HG03175 (cell line): ENCODE measurements at regions not wholly inside any gene's neighbourhood (a gene's known extent, or its start where the extent isn't known, plus 50 kb on each side); places are given as distances from the start of the nearest gene placed in this dataset.

Source experiments
- ATAC-seq: cut with Tn5 transposase; IDR thresholded peaks from one replicate; pipeline ENCODE4 v1.9.1; 2021; ENCODE audit warnings: mild to moderate bottlenecking, moderate library complexity; ENCODE audit not compliant: unreplicated experiment

GRCh38 chr5:36355516-36355915 lies 53.8 kb upstream of the RANBP3L start:
- ATAC-seq: no peak

DNA sequence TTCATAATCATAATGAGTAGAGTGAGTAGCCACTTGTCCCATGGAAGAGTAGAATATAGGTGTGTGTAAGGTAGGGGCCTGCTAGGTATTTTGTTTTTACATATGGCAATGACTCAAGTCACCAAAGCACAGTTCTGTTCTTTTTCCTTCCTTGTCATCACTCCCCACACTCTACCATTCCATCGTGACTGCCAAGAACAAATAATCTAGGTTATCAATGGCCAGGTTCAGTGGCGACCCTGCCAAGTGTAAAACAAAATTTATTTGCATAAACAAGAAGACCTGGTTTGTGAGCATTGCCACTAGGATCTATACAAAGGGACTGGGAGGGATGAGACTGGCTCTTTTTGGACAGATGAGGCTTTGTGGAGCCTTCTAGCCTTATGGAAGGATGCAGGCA lies 55.2 kb upstream of the RANBP3L start:
- no peak for ATAC-seq

DNA sequence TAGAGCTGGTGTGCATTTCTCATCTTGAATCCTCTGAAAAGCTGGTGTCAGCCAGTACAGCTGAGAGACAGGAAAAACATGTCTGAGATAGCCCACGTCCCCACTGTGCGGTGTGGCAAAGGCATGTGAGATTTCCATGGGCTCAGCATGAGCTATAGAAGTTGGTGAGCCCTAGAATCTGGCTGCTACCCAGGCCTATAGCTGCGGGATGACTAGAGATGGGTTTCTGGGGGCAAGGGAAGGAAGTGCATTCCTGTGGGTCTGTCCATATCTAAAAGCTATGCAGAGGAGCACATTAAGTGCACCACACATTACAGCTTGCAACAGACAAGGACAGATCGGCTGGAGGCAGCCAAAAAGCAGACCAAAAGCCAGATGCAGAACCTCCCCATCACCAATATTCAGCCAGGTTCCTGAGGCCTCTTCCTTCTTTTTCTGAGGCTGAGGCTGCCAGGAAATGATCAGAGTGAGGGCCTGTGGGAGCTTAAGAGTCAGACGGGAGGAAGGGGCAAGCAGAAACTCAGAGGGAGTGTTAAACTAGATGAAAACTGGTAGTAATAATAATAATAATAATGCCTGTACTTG lies 55.8 kb upstream of the RANBP3L start:
- ATAC-seq: no peak

GRCh38 chr5:36359267-36359666 lies 57.6 kb upstream of the RANBP3L start:
- ATAC-seq: no peak

- no peak for ATAC-seq
These were observed 58.6 kb upstream of the RANBP3L start for GRCh38 chr5:36360307-36360706.

- no peak for ATAC-seq
These were observed 61.4 kb upstream of the RANBP3L start for GRCh38 chr5:36363101-36363500.

- no peak for ATAC-seq
These were observed 62.0 kb upstream of the RANBP3L start for GRCh38 chr5:36363744-36364143.

- ATAC-seq: no peak
These were observed 62.8 kb upstream of the RANBP3L start for GRCh38 chr5:36364473-36364872.

- no peak for ATAC-seq
These were observed 64.2 kb upstream of the RANBP3L start for GRCh38 chr5:36365896-36366295.

- no peak for ATAC-seq
These were observed 65.2 kb upstream of the RANBP3L start for GRCh38 chr5:36366883-36367282.

- ATAC-seq: no peak
These were observed 65.8 kb upstream of the RANBP3L start for GRCh38 chr5:36367524-36367923.

DNA sequence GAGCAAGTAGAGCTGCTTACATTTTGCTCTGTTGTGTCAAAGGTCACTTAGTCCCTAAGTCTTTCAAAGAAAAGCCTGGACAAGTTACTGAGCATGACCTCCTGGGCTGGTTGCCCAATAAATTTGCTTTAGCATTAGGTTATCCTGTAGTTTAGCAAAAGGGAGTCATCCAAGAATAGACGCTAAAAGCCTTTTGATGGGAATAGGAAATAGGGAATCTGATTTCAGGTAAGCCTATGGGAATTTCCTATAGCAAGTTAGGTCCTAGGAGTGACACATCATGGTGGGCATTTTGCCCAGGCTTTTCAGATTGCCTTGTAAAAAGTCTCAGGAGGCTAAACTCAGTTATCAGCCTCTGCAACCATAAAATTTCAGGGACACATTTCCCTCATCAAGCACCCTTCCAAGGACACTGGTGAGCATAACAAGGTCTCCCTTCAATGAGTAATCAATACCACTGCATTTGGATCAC lies 67.6 kb upstream of the RANBP3L start:
- ATAC-seq: no peak

DNA sequence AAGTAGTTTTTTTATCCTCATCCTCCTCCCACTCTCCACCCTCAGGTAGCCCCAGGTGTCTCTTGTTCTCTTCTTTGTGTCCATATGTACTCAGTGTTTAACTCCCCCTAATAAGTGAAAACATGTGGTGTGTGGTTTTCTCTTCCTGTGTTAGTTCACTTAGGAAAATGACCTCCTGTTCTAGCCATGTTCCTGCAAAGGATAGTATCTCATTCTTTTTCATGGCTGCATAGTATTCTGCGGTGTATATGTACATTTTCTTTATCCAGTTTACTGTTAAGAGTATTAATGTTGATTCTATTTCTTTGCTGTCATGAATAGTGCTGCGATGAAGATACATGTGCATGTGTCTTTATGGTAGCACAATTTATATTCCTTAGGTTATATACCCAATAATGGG lies 68.4 kb upstream of the RANBP3L start:
- ATAC-seq: no peak

DNA sequence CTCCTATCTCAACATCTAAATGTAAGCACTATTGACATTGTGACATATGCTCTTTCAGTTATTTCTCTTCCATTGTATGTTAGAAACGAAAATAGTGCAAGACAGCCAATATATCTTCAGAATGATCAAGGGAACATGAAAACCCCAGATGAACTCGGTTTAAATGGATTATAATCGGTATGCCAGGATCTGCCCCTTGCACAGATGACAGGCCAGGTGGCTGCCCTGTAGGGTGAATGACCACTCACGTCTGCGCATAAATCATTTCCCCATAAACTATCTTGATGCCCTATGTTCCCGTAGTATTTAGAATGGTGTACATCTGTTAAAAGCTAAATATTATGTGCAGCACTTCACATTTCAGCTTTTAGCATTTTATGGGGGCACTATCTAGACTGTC lies 69.7 kb upstream of the RANBP3L start:
- ATAC-seq: no peak

DNA sequence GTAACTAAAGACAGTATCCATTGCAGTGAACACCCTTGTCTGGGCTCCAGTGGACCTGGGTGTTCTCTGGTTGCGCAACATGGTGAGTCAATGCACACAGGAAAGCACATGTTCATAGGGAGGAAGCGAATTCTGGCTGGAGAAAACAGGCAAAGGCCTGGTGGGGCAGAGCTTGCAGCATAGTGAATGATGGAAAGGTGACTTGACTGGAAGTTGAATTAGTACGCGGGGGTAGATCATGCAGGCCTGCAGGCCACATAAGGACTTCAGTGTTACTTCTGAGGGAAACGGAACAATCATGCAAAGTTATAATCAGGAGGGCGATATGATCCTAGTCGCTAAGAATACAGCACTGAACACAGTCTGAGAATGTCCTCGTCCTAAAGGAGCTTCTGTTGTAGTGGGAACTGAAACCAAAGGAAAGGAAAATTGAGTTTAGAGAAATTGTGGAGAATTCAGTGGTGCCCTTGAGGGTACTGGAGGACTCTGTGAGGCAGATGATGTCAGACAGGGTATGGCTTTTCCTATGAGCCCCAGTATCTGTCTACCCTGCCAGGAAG lies 71.9 kb upstream of the RANBP3L start:
- ATAC-seq: no peak

DNA sequence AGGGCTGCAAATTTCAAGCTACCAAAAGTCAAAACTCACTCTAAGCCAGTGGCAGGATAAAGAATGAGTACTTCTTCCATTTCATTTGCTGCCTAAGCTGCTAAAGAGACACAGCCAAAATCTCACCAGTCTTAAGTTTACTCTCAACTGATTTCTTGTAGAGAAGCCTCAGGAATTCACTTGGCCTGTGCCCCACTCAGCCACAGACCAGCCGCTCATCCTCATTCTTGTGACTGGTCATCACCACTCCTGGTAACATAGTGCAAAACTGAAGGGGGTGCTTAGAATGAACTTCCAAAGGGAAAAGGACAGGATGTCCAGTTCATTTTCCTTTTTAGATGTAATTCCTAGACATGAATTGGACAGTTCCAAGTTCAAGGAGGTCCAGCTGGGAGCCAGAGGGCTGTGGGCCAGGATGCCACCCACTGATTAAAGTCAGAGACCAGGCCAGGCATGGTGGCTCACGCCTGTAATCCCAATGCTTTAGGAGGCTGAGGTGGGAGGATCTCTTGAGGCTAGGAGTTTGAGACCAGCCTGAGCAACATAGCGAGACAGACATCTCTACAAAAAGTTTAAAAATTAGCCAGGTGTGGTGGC lies 72.7 kb upstream of the RANBP3L start:
- no peak for ATAC-seq

DNA sequence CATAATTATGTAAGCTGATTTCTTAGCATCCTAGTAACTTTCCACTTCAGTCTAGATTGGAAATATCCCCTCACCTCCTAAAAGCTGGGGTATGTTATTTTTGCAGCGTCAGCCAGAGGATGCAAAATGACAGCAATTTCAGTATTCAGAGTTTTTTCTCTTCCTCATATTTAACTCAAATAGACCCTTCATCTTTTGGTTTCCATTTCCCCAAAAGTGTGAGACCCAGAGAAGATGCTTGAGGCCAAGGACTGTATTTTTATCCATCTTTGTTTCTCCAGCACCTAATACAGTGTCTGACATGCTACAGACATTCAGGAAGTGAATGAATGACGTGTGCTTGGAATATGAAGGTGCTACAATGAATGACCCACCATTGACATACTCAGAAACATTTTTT lies 75.5 kb upstream of the RANBP3L start:
- no peak for ATAC-seq

GRCh38 chr5:36378551-36378950 lies 76.8 kb upstream of the RANBP3L start:
- ATAC-seq: no peak

- no peak for ATAC-seq
These were observed 81.2 kb upstream of the RANBP3L start for GRCh38 chr5:36382890-36383289.

DNA sequence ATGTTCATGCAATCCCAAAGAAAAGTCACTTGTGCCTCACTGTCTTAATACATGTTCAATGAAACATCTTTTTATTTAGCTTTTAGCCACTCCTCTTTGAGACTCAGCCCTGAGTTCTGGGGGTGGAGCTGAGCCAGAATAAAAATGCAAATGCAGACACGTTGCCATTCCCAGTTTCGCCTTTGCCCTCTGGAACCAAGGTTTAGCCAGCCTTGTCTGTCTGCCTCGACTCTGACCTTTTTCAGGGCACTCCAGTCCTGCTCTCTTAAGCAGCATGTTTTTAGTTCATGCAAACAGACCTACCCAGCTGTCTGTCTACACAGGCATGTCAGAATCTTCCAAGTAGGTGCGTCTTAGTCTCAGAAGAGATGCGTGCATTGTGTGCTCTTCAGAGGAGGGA lies 82.2 kb upstream of the RANBP3L start:
- ATAC-seq: no peak

DNA sequence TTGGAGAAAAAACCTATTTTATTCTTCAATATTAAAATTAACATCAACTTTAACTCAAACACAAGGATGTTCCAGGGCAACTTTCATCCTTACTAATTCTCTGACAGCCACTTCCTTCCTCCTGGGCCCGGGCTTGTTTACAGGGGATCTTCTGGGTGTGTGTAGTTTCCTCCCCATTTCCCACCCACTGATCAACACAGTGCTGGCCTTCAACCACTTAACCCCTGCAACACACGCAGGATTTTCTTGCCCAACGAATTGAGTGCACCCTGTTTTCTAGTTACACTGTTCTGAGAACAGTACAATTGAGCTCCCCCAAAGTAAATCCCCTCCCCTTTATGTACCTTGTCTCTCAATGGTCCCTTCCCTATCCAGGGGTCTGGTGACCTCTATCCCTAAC lies 83.1 kb upstream of the RANBP3L start:
- ATAC-seq: no peak

GRCh38 chr5:36385495-36385894 lies 83.8 kb upstream of the RANBP3L start:
- ATAC-seq: no peak

- no peak for ATAC-seq
These were observed 86.6 kb upstream of the RANBP3L start for GRCh38 chr5:36388288-36388687.
